H1 (cell line): ENCODE measurements at regions not wholly inside any gene's neighbourhood (a gene's known extent, or its start where the extent isn't known, plus 50 kb on each side); places are given as distances from the start of the nearest gene placed in this dataset.

Experiments
- CHD1 ChIP-seq: IDR thresholded peaks from 2 replicates; pipeline ENCODE4 v1.6.1; 2012; ENCODE audit warnings: low read depth, low read length, improper control_type of control experiment
- HDAC2 ChIP-seq, 2 experiments: fragments of 300-600 bp in 1 of 2; sonication (generic) in 1 of 2; IDR thresholded peaks; 2 replicates each; pipeline ENCODE4 v1.6.1; 2011 to 2012; ENCODE audit warnings: low read depth in 2 of 2, low read length in 2 of 2, mild to moderate bottlenecking in 2 of 2, moderate library complexity in 2 of 2, borderline replicate concordance in 1 of 2, inconsistent platforms in 1 of 2
- MAFK ChIP-seq: IDR thresholded peaks from 2 replicates; pipeline ENCODE4 v1.6.1; 2012; ENCODE audit warnings: low read depth, mild to moderate bottlenecking, improper control_type of control experiment, low read length
- TEAD4 ChIP-seq: IDR thresholded peaks from 2 replicates; pipeline ENCODE4 v1.6.1; 2012; ENCODE audit warnings: low read depth, low read length, inconsistent platforms, mixed read lengths
- TF ChIP-seq, protein P1 (sequence below), 3 experiments: IDR thresholded peaks; 1 replicate in 2 of 3; 2 replicates in 1 of 3; pipeline versions ENCODE4 v1.5.1 to v1.6.1; 2011; ENCODE audit warnings: low read length in 3 of 3, mild to moderate bottlenecking in 3 of 3, inconsistent platforms in 2 of 3, low read depth in 1 of 3, moderate library complexity in 1 of 3; ENCODE audit not compliant: insufficient read depth in 1 of 3; ENCODE audit errors: control extremely low read depth in 1 of 3
- TF ChIP-seq, protein P2 (sequence below): IDR thresholded peaks from 2 replicates; pipeline ENCODE4 v1.6.1; 2011; ENCODE audit warnings: low read length, improper control_type of control experiment

DNA sequence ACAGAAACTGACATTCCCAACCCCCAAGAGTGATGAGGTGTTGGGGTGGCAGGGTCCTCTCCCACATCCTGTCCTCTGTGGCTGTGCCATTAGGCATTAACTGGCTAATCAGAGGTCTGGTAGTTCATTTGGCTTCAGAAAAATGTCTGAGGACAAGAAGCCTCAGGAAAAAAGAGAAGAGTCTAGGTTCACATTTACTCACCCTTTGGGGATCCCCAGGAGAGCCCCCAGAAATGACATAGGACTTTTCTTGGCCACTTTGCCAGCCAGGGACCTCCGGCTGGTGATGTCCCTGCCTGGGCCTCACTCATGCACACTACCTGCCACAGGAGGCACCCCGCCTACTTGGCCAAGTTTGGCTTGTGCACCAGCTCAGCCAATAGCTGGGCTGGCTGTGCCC lies 173.0 kb downstream of the RBM46 start:
- TF ChIP-seq HDAC2 (IDR thresholded peaks at IDR 0.05; ENCODE audit: borderline replicate concordance in 1 of 2, low read depth in 2 of 2, low read length in 2 of 2) (no peak), TEAD4 (no peak), CHD1 (no peak), MAFK (no peak)
- TF ChIP-seq, protein P1, sequence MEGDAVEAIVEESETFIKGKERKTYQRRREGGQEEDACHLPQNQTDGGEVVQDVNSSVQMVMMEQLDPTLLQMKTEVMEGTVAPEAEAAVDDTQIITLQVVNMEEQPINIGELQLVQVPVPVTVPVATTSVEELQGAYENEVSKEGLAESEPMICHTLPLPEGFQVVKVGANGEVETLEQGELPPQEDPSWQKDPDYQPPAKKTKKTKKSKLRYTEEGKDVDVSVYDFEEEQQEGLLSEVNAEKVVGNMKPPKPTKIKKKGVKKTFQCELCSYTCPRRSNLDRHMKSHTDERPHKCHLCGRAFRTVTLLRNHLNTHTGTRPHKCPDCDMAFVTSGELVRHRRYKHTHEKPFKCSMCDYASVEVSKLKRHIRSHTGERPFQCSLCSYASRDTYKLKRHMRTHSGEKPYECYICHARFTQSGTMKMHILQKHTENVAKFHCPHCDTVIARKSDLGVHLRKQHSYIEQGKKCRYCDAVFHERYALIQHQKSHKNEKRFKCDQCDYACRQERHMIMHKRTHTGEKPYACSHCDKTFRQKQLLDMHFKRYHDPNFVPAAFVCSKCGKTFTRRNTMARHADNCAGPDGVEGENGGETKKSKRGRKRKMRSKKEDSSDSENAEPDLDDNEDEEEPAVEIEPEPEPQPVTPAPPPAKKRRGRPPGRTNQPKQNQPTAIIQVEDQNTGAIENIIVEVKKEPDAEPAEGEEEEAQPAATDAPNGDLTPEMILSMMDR (IDR thresholded peaks at IDR 0.05; ENCODE audit: control extremely low read depth in 1 of 3, insufficient read depth in 1 of 3, low read depth in 1 of 3, low read length in 3 of 3) = no peak
- TF ChIP-seq, protein P2, sequence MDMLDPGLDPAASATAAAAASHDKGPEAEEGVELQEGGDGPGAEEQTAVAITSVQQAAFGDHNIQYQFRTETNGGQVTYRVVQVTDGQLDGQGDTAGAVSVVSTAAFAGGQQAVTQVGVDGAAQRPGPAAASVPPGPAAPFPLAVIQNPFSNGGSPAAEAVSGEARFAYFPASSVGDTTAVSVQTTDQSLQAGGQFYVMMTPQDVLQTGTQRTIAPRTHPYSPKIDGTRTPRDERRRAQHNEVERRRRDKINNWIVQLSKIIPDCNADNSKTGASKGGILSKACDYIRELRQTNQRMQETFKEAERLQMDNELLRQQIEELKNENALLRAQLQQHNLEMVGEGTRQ = no peak
